Erythroblast (primary cell): ENCODE measurements at regions not wholly inside any gene's neighbourhood (a gene's known extent, or its start where the extent isn't known, plus 50 kb on each side); places are given as distances from the start of the nearest gene placed in this dataset.
"Not testable (repeated sequence)": the region's sequence is repeated elsewhere in the genome, so short reads cannot be mapped to it uniquely, and the experiment has no call there.

Experiments
- GATA1 ChIP-seq: IDR thresholded peaks from 2 replicates; pipeline ENCODE4 v1.6.1; 2011; ENCODE audit warnings: low read depth, mild to moderate bottlenecking, control low read depth, low read length, moderate library complexity
- POLR2A ChIP-seq: IDR thresholded peaks from 2 replicates; pipeline ENCODE4 v1.6.1; 2011; ENCODE audit warnings: mild to moderate bottlenecking, low read length

GRCh38 chr17:30719131-30719973, 105.1 kb downstream of the CRLF3 start:
- TF ChIP-seq POLR2A, GATA1: not testable (repeated sequence)
